ENCODE measurements at regions not wholly inside any gene's neighbourhood (a gene's known extent, or its start where the extent isn't known, plus 50 kb on each side); places are given as distances from the start of the nearest gene placed in this dataset.

DNA sequence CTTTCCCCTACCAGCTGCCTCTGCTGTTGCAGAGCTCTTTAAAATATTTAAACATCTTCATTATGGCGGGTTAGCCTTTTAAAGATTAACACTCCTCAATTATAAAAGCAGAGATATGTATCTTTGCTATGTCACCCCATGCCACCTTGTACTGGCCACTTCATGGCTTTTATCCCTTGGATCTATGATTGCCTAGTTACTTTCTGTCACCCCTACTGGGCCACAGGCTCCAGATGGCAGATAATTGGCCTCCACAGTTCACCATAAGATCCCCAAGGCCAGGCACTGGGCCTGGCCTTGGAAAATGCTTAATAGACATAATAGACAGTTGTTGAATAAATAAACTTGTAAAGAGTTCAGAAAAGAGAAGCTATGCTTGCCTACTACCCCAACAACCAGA is 142.0 kb upstream of the SHB start:
- Histone ChIP-seq H3K36me3 (no peaks in the 10 kb centered on the region), H3K27me3 (peaks cover 0 to 6% of the 10 kb centered on the region in 2 donors), H3K4me1 (no peaks in the 10 kb centered on the region), H3K4me3 (no peak overlapping the region), H3K27ac (no peak overlapping the region), H3K9me3 (peaks cover 0 to 8% (median 0%) of the 10 kb centered on the region in 3 donors)
- TF ChIP-seq, protein P1, sequence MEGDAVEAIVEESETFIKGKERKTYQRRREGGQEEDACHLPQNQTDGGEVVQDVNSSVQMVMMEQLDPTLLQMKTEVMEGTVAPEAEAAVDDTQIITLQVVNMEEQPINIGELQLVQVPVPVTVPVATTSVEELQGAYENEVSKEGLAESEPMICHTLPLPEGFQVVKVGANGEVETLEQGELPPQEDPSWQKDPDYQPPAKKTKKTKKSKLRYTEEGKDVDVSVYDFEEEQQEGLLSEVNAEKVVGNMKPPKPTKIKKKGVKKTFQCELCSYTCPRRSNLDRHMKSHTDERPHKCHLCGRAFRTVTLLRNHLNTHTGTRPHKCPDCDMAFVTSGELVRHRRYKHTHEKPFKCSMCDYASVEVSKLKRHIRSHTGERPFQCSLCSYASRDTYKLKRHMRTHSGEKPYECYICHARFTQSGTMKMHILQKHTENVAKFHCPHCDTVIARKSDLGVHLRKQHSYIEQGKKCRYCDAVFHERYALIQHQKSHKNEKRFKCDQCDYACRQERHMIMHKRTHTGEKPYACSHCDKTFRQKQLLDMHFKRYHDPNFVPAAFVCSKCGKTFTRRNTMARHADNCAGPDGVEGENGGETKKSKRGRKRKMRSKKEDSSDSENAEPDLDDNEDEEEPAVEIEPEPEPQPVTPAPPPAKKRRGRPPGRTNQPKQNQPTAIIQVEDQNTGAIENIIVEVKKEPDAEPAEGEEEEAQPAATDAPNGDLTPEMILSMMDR (IDR thresholded peaks at IDR 0.05) = no peak
- intact Hi-C loops (cut with DNase I; ENCODE audit: low total_unique reads) = no loop called here
- DNase-seq = no peak

DNA sequence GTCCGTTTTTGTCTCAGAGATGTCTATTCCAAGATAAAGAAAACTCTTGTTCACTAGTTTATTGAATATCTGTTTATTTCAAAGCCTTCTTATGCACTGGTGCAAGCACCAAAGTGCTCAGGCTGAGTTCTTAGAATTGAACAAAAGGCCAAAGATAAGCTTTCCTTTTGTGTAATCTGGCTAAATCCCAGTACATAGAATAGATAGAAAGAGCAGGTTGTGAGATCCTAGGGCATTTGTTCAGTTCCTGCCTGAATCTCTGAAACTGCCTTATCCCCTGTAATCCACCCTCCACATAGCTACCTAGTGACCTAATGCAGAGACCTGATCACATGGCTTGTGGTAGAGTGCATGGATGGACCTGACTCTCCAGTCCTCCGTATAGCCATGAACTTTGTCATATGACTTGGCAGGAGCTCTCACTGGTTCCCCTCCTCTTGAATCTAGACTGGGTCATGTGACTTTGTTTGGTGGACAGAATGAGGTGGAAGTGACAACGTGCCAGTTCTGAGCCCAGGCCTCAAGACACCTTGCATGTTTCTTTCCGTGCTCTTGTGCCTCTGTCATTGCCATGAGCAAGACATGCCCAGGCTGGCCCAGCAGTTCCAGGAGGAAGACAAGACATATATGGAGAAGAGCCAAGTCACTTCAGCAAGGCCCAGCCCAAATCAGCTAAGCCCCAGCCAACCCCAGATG is 139.3 kb upstream of the SHB start:
- H3K27me3 ChIP-seq = peaks cover 0 to under 1% of the 10 kb centered on the region in 2 donors
- no peaks in the 10 kb centered on the region for H3K4me1 ChIP-seq
- TF ChIP-seq, protein P1 (IDR thresholded peaks at IDR 0.05) = no peak
- DNase-seq = no peak
- no peak overlapping the region for H3K27ac ChIP-seq
- intact Hi-C loops (cut with DNase I; ENCODE audit: low total_unique reads) = loop anchor here (10.0 kb wide), 1 partner anchor 1574 kb away; no protein-coding TSS in a partner anchor
- peaks cover 0 to 8% (median 0%) of the 10 kb centered on the region in 3 donors for H3K9me3 ChIP-seq
- no peaks in the 10 kb centered on the region for H3K36me3 ChIP-seq
- no peak overlapping the region for H3K4me3 ChIP-seq

DNA sequence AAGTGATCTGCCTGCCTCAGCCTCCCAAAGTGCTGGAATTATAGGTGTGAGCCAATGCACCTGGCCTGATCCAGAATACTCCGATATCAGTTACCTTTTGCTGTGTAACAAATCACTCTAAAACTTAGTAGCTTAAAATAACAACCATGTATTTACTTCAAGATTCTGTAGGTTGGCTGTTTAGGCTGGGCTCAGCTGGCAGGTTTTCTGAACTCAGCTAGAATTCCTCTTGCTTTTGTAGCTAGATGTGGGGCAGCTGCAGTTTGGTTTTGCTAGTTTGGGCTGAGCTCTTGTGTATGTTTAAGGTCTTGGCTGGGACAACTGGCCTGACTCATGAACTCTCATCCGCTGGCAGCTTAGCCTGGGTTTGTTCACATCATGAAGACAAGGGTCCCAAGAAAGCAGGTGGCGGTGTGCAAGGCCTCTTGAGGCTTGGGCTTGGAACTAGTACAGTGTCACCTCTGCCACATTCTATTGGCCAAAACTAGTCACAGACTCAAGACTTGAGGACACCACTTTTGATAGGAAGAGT is 138.3 kb upstream of the SHB start:
- H3K4me3 ChIP-seq = no peak overlapping the region
- no peak for DNase-seq
- H3K9me3 ChIP-seq = peaks cover 0 to 8% (median 0%) of the 10 kb centered on the region in 3 donors
- H3K36me3 ChIP-seq = no peaks in the 10 kb centered on the region
- intact Hi-C loops (cut with DNase I; ENCODE audit: low total_unique reads) = loop anchor here (10.0 kb wide), 1 partner anchor 1573 kb away; no protein-coding TSS in a partner anchor
- no peaks in the 10 kb centered on the region for H3K4me1 ChIP-seq
- no peak overlapping the region for H3K27ac ChIP-seq
- no peaks in the 10 kb centered on the region for H3K27me3 ChIP-seq
- TF ChIP-seq, protein P1 (IDR thresholded peaks at IDR 0.05) = no peak

DNA sequence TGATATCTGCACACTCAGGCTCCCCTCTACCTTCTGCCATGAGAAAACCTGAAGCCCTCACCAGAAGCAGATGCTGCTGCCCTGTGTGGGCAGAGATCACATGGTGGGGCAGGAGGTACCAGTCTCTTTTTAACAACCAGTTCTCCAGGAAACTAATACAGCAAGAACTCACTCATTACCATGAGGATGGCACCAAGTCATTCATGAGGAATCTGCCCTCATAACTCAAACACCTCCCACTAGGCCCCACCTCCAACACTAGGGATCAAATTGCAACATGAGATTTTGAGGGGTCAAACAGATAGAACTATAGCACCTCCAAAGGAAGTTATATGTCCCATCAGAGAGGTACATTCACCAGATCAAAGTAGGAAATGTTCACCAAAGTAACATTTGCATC is 136.3 kb upstream of the SHB start:
- H3K36me3 ChIP-seq = no peaks in the 10 kb centered on the region
- intact Hi-C loops (cut with DNase I; ENCODE audit: low total_unique reads) = loop anchor here (10.0 kb wide), 1 partner anchor 1570 kb away; no protein-coding TSS in a partner anchor
- no peak for DNase-seq

DNA sequence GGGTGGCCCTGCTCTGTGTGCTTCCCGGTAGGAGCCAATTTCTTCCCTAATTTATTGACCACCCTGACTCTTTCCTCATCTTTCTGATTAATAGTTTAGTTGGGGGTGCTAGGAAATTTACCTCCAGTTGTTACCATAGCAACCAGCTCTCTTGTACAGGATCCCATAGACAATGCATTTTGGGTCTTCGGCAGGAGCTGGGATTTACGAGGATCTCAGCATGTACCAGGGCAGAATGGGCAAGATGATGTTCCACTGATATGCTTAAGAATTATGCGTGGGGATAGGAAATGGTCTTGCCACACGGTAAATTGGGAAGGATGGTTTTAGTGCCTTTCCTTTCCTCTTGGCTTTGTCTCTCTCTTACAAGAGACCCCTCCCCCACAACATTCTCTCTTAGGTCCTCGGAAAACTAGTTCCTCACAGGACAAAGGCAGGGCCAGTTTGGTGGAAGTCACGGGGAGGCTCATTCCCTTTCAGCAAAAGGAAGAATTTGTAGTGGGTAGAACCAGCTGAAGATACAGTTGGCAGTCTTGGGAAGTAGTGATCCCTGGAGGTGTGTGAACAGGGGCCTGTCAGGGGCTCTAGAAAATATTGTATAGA is 133.4 kb upstream of the SHB start:
- H3K4me3 ChIP-seq = no peak overlapping the region
- no peaks in the 10 kb centered on the region for H3K4me1 ChIP-seq
- TF ChIP-seq, protein P1 (IDR thresholded peaks at IDR 0.05) = no peak
- H3K9me3 ChIP-seq = peaks cover 0 to 5% (median 0%) of the 10 kb centered on the region in 3 donors
- H3K36me3 ChIP-seq = no peaks in the 10 kb centered on the region
- intact Hi-C loops (cut with DNase I; ENCODE audit: low total_unique reads) = loop anchor here (10.0 kb wide), 1 partner anchor 1568 kb away; no protein-coding TSS in a partner anchor
- no peak overlapping the region for H3K27ac ChIP-seq
- no peak for DNase-seq
- H3K27me3 ChIP-seq = peaks cover 0 to 5% of the 10 kb centered on the region in 2 donors

More for the DNA sequence above, 136.3 kb upstream of the SHB start:
- Histone ChIP-seq H3K4me1 (no peaks in the 10 kb centered on the region), H3K9me3 (peaks cover 0 to 8% (median 0%) of the 10 kb centered on the region in 3 donors), H3K4me3 (no peak overlapping the region), H3K27me3 (no peaks in the 10 kb centered on the region), H3K27ac (no peak overlapping the region)
- TF ChIP-seq, protein P1 (IDR thresholded peaks at IDR 0.05) = no peak

All from tibial artery (tissue), 4 donors.